ENCODE measurements at regions not wholly inside any gene's neighbourhood (a gene's known extent, or its start where the extent isn't known, plus 50 kb on each side); places are given as distances from the start of the nearest gene placed in this dataset.

GRCh38 chr15:70451821-70452653, 311.3 kb downstream of the UACA start:
- TF ChIP-seq YY1 (IDR thresholded peaks at IDR 0.05; ENCODE audit: insufficient read depth, insufficient read length) (no peak), ZNF274 (IDR thresholded peaks at IDR 0.05; ENCODE audit: low read depth, low read length) (no peak)

Data from NT2/D1 (cell line).